ENCODE measurements at regions not wholly inside any gene's neighbourhood (a gene's known extent, or its start where the extent isn't known, plus 50 kb on each side); places are given as distances from the start of the nearest gene placed in this dataset.

DNA sequence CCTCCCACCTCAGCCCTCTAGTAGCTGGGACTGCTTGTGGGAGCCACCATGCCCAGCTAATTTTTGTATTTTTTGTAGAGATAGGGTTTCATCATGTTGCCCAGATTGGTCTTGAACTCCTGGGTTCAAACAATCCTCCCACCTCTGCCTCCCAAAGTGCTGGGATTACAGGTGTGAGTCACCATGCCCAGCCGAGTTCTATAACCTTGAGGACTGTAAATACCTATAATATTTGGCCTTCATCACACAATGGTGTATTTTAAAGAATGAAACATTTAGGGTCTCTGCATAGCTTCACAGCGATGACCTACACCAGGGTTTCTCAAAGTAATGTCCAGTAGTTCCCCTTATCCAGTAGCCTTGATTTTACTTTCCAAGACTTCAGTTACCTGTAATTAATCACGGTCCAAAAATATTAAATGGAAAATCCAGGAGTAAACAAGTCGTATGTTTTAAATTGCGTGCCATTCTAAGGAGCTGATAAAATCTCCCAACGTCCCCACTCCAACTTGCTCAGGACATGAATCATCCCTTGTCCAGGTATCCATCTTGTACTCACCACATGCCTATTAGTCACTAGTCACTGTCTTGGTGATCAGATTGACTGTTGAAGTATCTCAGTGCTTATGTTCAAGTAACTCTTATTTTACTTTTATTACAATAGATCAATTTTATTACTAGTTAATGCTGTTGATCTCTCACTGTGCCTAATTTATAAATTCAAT, 368.2 kb downstream of the BTG1 start:
- TF ChIP-seq, protein P1, sequence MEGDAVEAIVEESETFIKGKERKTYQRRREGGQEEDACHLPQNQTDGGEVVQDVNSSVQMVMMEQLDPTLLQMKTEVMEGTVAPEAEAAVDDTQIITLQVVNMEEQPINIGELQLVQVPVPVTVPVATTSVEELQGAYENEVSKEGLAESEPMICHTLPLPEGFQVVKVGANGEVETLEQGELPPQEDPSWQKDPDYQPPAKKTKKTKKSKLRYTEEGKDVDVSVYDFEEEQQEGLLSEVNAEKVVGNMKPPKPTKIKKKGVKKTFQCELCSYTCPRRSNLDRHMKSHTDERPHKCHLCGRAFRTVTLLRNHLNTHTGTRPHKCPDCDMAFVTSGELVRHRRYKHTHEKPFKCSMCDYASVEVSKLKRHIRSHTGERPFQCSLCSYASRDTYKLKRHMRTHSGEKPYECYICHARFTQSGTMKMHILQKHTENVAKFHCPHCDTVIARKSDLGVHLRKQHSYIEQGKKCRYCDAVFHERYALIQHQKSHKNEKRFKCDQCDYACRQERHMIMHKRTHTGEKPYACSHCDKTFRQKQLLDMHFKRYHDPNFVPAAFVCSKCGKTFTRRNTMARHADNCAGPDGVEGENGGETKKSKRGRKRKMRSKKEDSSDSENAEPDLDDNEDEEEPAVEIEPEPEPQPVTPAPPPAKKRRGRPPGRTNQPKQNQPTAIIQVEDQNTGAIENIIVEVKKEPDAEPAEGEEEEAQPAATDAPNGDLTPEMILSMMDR (IDR thresholded peaks at IDR 0.05; ENCODE audit: low read depth, low read length): no peak
- TF ChIP-seq, protein P2, sequence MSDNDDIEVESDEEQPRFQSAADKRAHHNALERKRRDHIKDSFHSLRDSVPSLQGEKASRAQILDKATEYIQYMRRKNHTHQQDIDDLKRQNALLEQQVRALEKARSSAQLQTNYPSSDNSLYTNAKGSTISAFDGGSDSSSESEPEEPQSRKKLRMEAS (IDR thresholded peaks at IDR 0.05; ENCODE audit: low read depth, low read length): no peak
- no peak for TF ChIP-seq POLR2A (IDR thresholded peaks at IDR 0.05; ENCODE audit: extremely low read depth, insufficient read length)
- TF ChIP-seq MYC (IDR thresholded peaks at IDR 0.05; ENCODE audit: low read depth, low read length): no peak
